Stomach (tissue), 8 donors: ENCODE measurements at regions not wholly inside any gene's neighbourhood (a gene's known extent, or its start where the extent isn't known, plus 50 kb on each side); places are given as distances from the start of the nearest gene placed in this dataset.

Experiments used
- DNase-seq, 2 donors: peaks; one replicate each; pipeline versions ENCODE4 v3.0.0 to v3.0.0-alpha.2; 2013 to 2019
- H3K27ac ChIP-seq, 5 donors: fragments of 200-600 bp in 4 of 5; sonication (generic) in 4 of 5; one replicate each; pipeline ENCODE4 v1.5.1; 2013 to 2019; ENCODE audit warnings: mild to moderate bottlenecking in 1 of 5, moderate library complexity in 1 of 5
- H3K27me3 ChIP-seq, 3 donors: fragments of 200-600 bp; sonication (generic); one replicate each; pipeline ENCODE4 v1.5.1; 2017 to 2019; ENCODE audit warnings: mixed run types in 1 of 3
- H3K36me3 ChIP-seq, 4 donors: fragments of 200-600 bp; sonication (generic); 1 replicate in 3 of 4; 2 replicates in 1 of 4; pipeline ENCODE4 v1.5.1; 2016 to 2019
- H3K4me1 ChIP-seq, 4 donors: fragments of 200-600 bp; sonication (generic); one replicate each; pipeline ENCODE4 v1.5.1; 2016 to 2019
- H3K4me3 ChIP-seq, 4 donors: fragments of 200-600 bp; sonication (generic) in 3 of 4; one replicate each; pipeline ENCODE4 v1.5.1; 2016 to 2019; ENCODE audit warnings: mild to moderate bottlenecking in 1 of 4
- H3K9me3 ChIP-seq, 4 donors: fragments of 200-600 bp; sonication (generic); one replicate each; pipeline ENCODE4 v1.5.1; 2016 to 2019
- EP300 ChIP-seq: sonication (generic); formaldehyde crosslinking; IDR thresholded peaks from one replicate; pipeline ENCODE4 v1.6.1; 2017; ENCODE audit warnings: antibody characterized with exemption
- POLR2A ChIP-seq, 4 donors: fragments of 450-650 bp; IDR thresholded peaks; one replicate each; pipeline ENCODE4 v1.6.1; 2016; ENCODE audit warnings: antibody characterized with exemption in 4 of 4, control low read depth in 2 of 4, mild to moderate bottlenecking in 1 of 4, moderate library complexity in 1 of 4
- POLR2AphosphoS5 ChIP-seq, 3 donors: sonication (generic); formaldehyde crosslinking; IDR thresholded peaks; one replicate each; pipeline ENCODE4 v1.6.1; 2016; ENCODE audit warnings: antibody characterized with exemption in 3 of 3
- WGBS, 5 donors: extraction: QIAGEN DNeasy Blood & Tissue Kit in 3 of 5; methylation state at CpG; one replicate each; pipeline versions ENCODE4 v1.1.5 to v1.1.7; 2013 to 2018; 5-methylcytosine and 5-hydroxymethylcytosine counted together
- intact Hi-C: fragments of 100-400 bp; cut with DNase I; formaldehyde crosslinking; loops from one replicate; pipeline ENCODE4 v1.15.1; 2023; ENCODE audit warnings: low total_unique reads
- TF ChIP-seq, protein P1 (sequence below), 7 experiments: fragments of 450-650 bp in 4 of 7; fragments of 200-600 bp in 3 of 7; sonication (generic) in 3 of 7; IDR thresholded peaks; one replicate each; pipeline ENCODE4 v1.5.1; 2016 to 2019; ENCODE audit warnings: antibody characterized with exemption in 7 of 7, control low read depth in 2 of 7, mild to moderate bottlenecking in 1 of 7
- donor health status: healthy with polysubstance abuse.
- donor health status: Bipolar disorder and iron deficiency.
- donor health status: healthy.

DNA sequence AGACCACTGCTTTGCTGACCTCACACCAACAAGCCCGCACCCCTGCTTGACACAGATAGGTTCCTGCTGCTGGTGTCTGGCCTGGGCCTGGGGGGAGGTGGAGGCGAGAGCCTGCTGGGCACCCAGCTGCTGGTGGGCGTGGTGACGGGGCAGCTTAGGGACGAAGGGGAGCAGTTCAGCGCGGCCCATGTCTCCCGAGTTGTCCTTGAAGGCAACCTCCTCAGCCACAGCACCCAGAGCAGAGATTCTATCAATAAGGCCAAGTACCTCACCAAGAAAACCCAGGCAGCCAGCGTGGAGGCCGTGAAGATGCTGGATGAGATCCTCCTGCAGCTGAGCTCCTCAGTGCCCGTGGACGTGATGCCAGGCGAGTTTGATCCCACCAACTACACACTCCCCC, 313.3 kb downstream of the NR2F1-AS1 start:
- no peak overlapping the region for H3K4me3 ChIP-seq
- TF ChIP-seq POLR2A (IDR thresholded peaks at IDR 0.05) (no peak), POLR2AphosphoS5 (IDR thresholded peaks at IDR 0.05) (no peak)
- H3K9me3 ChIP-seq = peaks cover 0 to 10% (median 0%) of the 10 kb centered on the region in 4 donors
- no peaks in the 10 kb centered on the region for H3K27me3 ChIP-seq
- intact Hi-C loops = no loop called here
- H3K36me3 ChIP-seq = no peaks in the 10 kb centered on the region
- 83 to 96% (median 96%) methylated on average over 4 to 13 of the region's 13 CpGs for WGBS, 5 donors
- no peak overlapping the region for H3K27ac ChIP-seq
- no peaks in the 10 kb centered on the region for H3K4me1 ChIP-seq
- no peak for DNase-seq

DNA sequence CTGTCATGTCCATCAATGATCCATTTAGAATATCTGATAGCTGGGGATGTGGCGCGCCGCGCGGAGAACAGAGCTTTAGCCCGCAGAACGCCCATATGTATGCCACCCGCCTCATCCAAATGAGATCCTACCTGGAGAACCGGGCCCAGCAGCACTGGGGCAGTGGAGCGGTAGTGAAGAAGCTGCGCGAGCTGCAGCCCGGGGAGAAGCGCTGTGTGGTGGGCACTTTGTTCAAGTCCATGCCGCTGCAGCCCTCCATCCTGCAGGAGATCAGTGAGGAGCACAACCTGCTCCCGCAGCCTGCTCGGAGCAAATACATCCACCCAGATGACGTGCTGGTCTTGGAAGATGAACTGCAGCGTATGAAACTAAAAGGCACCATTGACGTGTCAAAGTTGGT, 313.7 kb downstream of the NR2F1-AS1 start:
- Histone ChIP-seq H3K27me3 (no peaks in the 10 kb centered on the region), H3K4me3 (no peak overlapping the region), H3K27ac (no peak overlapping the region), H3K9me3 (peaks cover 0 to 10% (median 0%) of the 10 kb centered on the region in 4 donors), H3K4me1 (no peaks in the 10 kb centered on the region), H3K36me3 (no peaks in the 10 kb centered on the region)
- DNase-seq = no peak
- 95 to 98% (median 97%) methylated on average over 17 to 20 of the region's 20 CpGs for WGBS, 5 donors
- intact Hi-C loops = no loop called here
- no peak for TF ChIP-seq EP300
- no peak for TF ChIP-seq POLR2AphosphoS5 (IDR thresholded peaks at IDR 0.05)
- TF ChIP-seq POLR2A (IDR thresholded peaks at IDR 0.05) = no peak
- TF ChIP-seq, protein P1, sequence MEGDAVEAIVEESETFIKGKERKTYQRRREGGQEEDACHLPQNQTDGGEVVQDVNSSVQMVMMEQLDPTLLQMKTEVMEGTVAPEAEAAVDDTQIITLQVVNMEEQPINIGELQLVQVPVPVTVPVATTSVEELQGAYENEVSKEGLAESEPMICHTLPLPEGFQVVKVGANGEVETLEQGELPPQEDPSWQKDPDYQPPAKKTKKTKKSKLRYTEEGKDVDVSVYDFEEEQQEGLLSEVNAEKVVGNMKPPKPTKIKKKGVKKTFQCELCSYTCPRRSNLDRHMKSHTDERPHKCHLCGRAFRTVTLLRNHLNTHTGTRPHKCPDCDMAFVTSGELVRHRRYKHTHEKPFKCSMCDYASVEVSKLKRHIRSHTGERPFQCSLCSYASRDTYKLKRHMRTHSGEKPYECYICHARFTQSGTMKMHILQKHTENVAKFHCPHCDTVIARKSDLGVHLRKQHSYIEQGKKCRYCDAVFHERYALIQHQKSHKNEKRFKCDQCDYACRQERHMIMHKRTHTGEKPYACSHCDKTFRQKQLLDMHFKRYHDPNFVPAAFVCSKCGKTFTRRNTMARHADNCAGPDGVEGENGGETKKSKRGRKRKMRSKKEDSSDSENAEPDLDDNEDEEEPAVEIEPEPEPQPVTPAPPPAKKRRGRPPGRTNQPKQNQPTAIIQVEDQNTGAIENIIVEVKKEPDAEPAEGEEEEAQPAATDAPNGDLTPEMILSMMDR (IDR thresholded peaks at IDR 0.05) = no peak

DNA sequence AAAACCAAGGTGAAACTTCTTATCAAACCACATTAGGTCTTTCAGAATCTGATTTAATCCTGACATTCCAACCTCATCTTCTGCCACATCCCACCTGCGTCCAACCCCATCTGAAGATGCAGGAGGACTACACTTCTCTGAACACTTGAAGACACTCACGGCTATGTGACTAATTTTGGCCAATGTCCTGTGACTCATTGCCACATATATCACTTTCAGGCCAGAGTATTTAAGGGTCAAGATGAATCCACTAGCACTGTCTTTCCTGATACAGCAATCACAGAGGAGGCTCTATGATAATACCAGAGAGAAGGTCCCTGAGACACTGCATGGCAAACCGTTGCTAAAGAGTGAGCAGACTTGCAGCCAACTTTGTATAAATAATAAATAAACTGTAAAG, 323.4 kb downstream of the NR2F1-AS1 start:
- H3K4me3 ChIP-seq = no peak overlapping the region
- H3K9me3 ChIP-seq = no peaks in the 10 kb centered on the region
- WGBS, 5 donors = 73 to 86% (median 80%) methylated on average over 3 of the region's 3 CpGs
- H3K27me3 ChIP-seq = no peaks in the 10 kb centered on the region
- H3K27ac ChIP-seq = no peak overlapping the region
- TF ChIP-seq, protein P1 (IDR thresholded peaks at IDR 0.05) = no peak
- no peak for TF ChIP-seq POLR2AphosphoS5 (IDR thresholded peaks at IDR 0.05)
- TF ChIP-seq EP300 = no peak
- no peak for TF ChIP-seq POLR2A (IDR thresholded peaks at IDR 0.05)
- DNase-seq = no peak
- H3K4me1 ChIP-seq = no peaks in the 10 kb centered on the region
- no peaks in the 10 kb centered on the region for H3K36me3 ChIP-seq
- intact Hi-C loops = no loop called here

DNA sequence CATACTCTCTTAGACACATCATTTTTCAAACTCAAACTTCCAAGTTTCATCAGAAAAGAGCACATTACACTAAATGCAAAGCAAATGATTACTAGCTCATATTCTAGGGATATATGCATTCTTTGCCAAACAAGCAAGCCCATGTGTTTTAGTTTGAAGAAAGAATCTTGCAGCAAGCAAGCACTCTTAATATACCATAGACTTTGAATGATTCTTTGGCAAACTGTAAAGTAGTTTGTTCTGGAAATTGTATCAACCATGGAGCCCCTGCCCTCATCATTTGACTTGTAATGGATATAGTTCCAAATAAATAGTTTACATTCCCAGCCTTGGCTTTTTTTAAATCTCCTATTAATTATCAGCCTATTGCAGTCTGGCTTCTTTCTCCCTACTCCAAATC, 325.2 kb downstream of the NR2F1-AS1 start:
- Histone ChIP-seq H3K4me1 (peaks cover 0 to 1% (median under 1%) of the 10 kb centered on the region in 4 donors), H3K9me3 (no peaks in the 10 kb centered on the region)
- intact Hi-C loops = no loop called here

DNA sequence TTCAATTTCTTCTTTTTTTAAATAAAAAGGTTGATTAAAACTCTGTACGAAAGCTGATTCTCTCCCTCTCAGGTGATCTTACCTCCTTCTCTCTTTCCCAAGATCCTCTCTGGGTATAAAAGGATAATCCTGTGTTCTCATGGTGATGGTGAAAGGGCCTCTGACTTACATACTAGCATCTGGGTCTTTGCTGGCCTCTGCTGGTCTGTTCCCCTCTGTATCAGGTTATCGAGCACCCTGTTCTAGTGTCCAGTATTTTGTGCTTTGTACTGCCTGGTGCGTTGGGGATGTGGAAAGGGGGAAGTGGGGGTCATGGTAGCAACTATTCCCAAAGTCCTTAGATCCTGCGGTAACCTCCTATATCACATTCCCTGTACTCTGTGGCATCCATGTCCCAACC, 328.9 kb downstream of the NR2F1-AS1 start:
- no peaks in the 10 kb centered on the region for H3K9me3 ChIP-seq
- TF ChIP-seq EP300 (no peak), POLR2A (IDR thresholded peaks at IDR 0.05) (no peak), POLR2AphosphoS5 (IDR thresholded peaks at IDR 0.05) (no peak)
- TF ChIP-seq, protein P1 (IDR thresholded peaks at IDR 0.05) = no peak
- H3K4me3 ChIP-seq = no peak overlapping the region
- peaks cover 0 to 12% (median 3%) of the 10 kb centered on the region in 4 donors for H3K4me1 ChIP-seq
- no peaks in the 10 kb centered on the region for H3K27me3 ChIP-seq
- intact Hi-C loops = no loop called here
- 73 to 95% (median 81%) methylated on average over 4 of the region's 4 CpGs for WGBS, 5 donors
- DNase-seq = no peak
- H3K27ac ChIP-seq = no peak overlapping the region
- H3K36me3 ChIP-seq = no peaks in the 10 kb centered on the region

More for the DNA sequence above, 325.2 kb downstream of the NR2F1-AS1 start:
- no peak overlapping the region for H3K4me3 ChIP-seq
- no peak for TF ChIP-seq POLR2A (IDR thresholded peaks at IDR 0.05)
- TF ChIP-seq, protein P1 (IDR thresholded peaks at IDR 0.05) = no peak
- no peak for TF ChIP-seq EP300
- TF ChIP-seq POLR2AphosphoS5 (IDR thresholded peaks at IDR 0.05) = no peak
- no peaks in the 10 kb centered on the region for H3K36me3 ChIP-seq
- H3K27ac ChIP-seq = no peak overlapping the region
- no peaks in the 10 kb centered on the region for H3K27me3 ChIP-seq
- no peak for DNase-seq
